Loucy (cell line): ENCODE measurements at regions not wholly inside any gene's neighbourhood (a gene's known extent, or its start where the extent isn't known, plus 50 kb on each side); places are given as distances from the start of the nearest gene placed in this dataset.

ENCODE experiments used
- EZH2phosphoT487 ChIP-seq: fragments of 200-600 bp; IDR thresholded peaks from 2 replicates; pipeline ENCODE4 v1.6.1; 2018; ENCODE audit warnings: antibody characterized with exemption, mild to moderate bottlenecking, moderate library complexity, borderline replicate concordance
- TF ChIP-seq, protein P1 (sequence below): fragments of 200-600 bp; sonication (generic); conservative IDR thresholded peaks from 2 replicates; pipeline ENCODE4 v1.5.1; 2014; ENCODE audit warnings: mild to moderate bottlenecking, antibody characterized with exemption, low read length

DNA sequence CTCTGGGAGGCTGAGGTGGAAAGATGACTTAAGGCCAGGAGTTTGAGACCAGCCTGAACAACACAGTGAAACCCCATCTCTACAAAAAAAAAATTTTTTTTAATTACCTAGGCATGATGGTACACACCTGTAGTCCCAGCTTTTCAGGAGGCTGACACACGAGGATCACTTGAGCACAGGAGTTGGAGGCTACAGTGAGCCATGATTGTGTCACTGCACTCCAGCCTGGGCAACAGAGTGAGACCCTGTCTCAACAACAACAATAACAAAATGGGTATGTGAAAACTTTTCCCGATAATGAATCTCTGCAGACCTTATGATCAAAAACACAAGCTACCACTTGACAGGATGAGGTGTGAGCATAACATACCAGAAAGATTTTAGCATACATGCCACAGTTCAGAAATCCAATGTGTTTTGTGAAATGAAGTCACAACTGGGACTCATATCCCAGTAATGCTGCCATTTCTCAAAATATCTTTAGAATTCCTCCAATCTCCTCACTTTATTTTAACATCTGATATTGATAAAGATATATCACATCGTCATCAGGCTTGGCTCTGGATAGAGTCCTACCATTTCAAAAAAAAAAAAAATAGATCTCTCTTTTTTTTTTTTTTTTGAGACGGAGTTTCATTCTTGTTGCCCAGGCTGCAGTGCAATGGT lies 74.0 kb upstream of the PELI1 start:
- TF ChIP-seq, protein P1, sequence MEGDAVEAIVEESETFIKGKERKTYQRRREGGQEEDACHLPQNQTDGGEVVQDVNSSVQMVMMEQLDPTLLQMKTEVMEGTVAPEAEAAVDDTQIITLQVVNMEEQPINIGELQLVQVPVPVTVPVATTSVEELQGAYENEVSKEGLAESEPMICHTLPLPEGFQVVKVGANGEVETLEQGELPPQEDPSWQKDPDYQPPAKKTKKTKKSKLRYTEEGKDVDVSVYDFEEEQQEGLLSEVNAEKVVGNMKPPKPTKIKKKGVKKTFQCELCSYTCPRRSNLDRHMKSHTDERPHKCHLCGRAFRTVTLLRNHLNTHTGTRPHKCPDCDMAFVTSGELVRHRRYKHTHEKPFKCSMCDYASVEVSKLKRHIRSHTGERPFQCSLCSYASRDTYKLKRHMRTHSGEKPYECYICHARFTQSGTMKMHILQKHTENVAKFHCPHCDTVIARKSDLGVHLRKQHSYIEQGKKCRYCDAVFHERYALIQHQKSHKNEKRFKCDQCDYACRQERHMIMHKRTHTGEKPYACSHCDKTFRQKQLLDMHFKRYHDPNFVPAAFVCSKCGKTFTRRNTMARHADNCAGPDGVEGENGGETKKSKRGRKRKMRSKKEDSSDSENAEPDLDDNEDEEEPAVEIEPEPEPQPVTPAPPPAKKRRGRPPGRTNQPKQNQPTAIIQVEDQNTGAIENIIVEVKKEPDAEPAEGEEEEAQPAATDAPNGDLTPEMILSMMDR: no peak
- no peak for TF ChIP-seq EZH2phosphoT487
